GM12892 (cell line): ENCODE measurements at regions not wholly inside any gene's neighbourhood (a gene's known extent, or its start where the extent isn't known, plus 50 kb on each side); places are given as distances from the start of the nearest gene placed in this dataset.

Experiments
- POLR2A ChIP-seq: IDR thresholded peaks from 2 replicates; pipeline ENCODE4 v1.6.1; 2011; ENCODE audit warnings: low read depth, low read length, control low read depth
- POLR2AphosphoS5 ChIP-seq: IDR thresholded peaks from 2 replicates; pipeline ENCODE4 v1.6.1; 2011; ENCODE audit warnings: low read depth, low read length, control low read depth
- TAF1 ChIP-seq: IDR thresholded peaks from 2 replicates; pipeline ENCODE4 v1.6.1; 2011; ENCODE audit warnings: low read depth, mild to moderate bottlenecking, control low read depth, low read length, borderline replicate concordance

DNA sequence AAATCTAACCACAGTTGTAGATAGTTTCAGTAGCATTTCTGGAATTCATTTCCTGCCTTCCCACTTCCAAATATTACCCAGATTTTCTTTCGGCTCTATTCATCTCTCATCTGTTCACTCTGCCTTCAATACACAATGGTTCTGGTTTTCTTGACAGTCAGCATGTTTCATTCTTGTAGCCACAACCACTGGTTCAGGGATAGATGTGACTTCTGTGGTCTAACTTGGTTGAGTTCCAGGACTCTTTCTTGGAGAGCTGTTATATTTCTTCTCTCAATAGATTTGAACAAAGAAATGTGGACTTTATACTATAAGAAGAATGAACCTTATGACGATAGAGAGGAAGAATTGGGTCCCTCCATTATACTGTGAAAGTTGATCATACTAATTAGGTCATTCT lies 228.8 kb downstream of the NSUN3 start:
- TF ChIP-seq POLR2A (no peak), TAF1 (no peak), POLR2AphosphoS5 (no peak)
